ENCODE measurements at regions not wholly inside any gene's neighbourhood (a gene's known extent, or its start where the extent isn't known, plus 50 kb on each side); places are given as distances from the start of the nearest gene placed in this dataset.

- H3K27me3 ChIP-seq (ENCODE audit: insufficient read depth, low read depth) = peaks cover 47% of the 10 kb centered on the region
- CTCF ChIA-PET = no interaction called here
- no peak overlapping the region for H2AFZ ChIP-seq
- no TSS peak for BruUV-seq (replicated peaks)
- intact Hi-C loops (cut with micrococcal nuclease; ENCODE audit: unreplicated experiment) = no loop called here
- no peak for TF ChIP-seq CTCF (conservative IDR thresholded peaks at IDR 0.05)
- TF ChIP-seq EZH2 (IDR thresholded peaks at IDR 0.05; ENCODE audit: low read depth) = no peak
- no peak for DNase-seq
- POLR2A ChIA-PET (ENCODE audit: unreplicated experiment) = no interaction called here
- no peaks in the 10 kb centered on the region for H3K9me2 ChIP-seq (ENCODE audit: insufficient read depth)
- H3K4me2 ChIP-seq = no peak overlapping the region
- no peaks in the 10 kb centered on the region for H3K4me1 ChIP-seq (replicated peaks; ENCODE audit: insufficient read depth)
- H3K27ac ChIP-seq = no peak overlapping the region
- H3F3A ChIP-seq (ENCODE audit: insufficient read depth, low read depth) = no peaks in the 10 kb centered on the region
- no peak overlapping the region for H3K4me3 ChIP-seq
- H4K20me1 ChIP-seq (ENCODE audit: insufficient read depth) = no peaks in the 10 kb centered on the region
- no peaks in the 10 kb centered on the region for H3K36me3 ChIP-seq (ENCODE audit: low read depth)
- no peaks in the 10 kb centered on the region for H3K9me3 ChIP-seq (ENCODE audit: insufficient read depth, low read depth)
- H3K79me2 ChIP-seq (ENCODE audit: low read depth) = no peaks in the 10 kb centered on the region
Observed at GRCh38 chr2:176985871-176986270, 226.7 kb upstream of the HNRNPA3 start.

- H2AFZ ChIP-seq = no peak overlapping the region
- no peak overlapping the region for H3K4me2 ChIP-seq
- H3K4me1 ChIP-seq (replicated peaks; ENCODE audit: insufficient read depth) = no peaks in the 10 kb centered on the region
- no peak for DNase-seq
- no TSS peak for BruUV-seq (replicated peaks)
- H3F3A ChIP-seq (ENCODE audit: insufficient read depth, low read depth) = no peaks in the 10 kb centered on the region
- POLR2A ChIA-PET (ENCODE audit: unreplicated experiment) = no interaction called here
- intact Hi-C loops (cut with micrococcal nuclease; ENCODE audit: unreplicated experiment) = no loop called here
- CTCF ChIA-PET = no interaction called here
- no peaks in the 10 kb centered on the region for H3K36me3 ChIP-seq (ENCODE audit: low read depth)
- H4K20me1 ChIP-seq (ENCODE audit: insufficient read depth) = no peaks in the 10 kb centered on the region
- no peak overlapping the region for H3K4me3 ChIP-seq
- no peaks in the 10 kb centered on the region for H3K9me2 ChIP-seq (ENCODE audit: insufficient read depth)
- H3K27me3 ChIP-seq (ENCODE audit: insufficient read depth, low read depth) = peaks cover 50% of the 10 kb centered on the region
- TF ChIP-seq EZH2 (IDR thresholded peaks at IDR 0.05; ENCODE audit: low read depth) (no peak), CTCF (conservative IDR thresholded peaks at IDR 0.05) (no peak)
- H3K79me2 ChIP-seq (ENCODE audit: low read depth) = no peaks in the 10 kb centered on the region
- H3K27ac ChIP-seq = no peak overlapping the region
- no peaks in the 10 kb centered on the region for H3K9me3 ChIP-seq (ENCODE audit: insufficient read depth, low read depth)
Observed at GRCh38 chr2:176986487-176986886, 226.1 kb upstream of the HNRNPA3 start.

- CTCF ChIA-PET = no interaction called here
- Histone ChIP-seq H4K20me1 (ENCODE audit: insufficient read depth) (no peaks in the 10 kb centered on the region), H3K36me3 (ENCODE audit: low read depth) (no peaks in the 10 kb centered on the region), H3K27me3 (ENCODE audit: insufficient read depth, low read depth) (peaks cover 44% of the 10 kb centered on the region), H3K9me3 (ENCODE audit: insufficient read depth, low read depth) (no peaks in the 10 kb centered on the region), H3K4me1 (replicated peaks; ENCODE audit: insufficient read depth) (no peaks in the 10 kb centered on the region), H3F3A (ENCODE audit: insufficient read depth, low read depth) (no peaks in the 10 kb centered on the region), H3K79me2 (ENCODE audit: low read depth) (no peaks in the 10 kb centered on the region), H3K4me3 (no peak overlapping the region), H3K27ac (no peak overlapping the region), H2AFZ (no peak overlapping the region), H3K4me2 (no peak overlapping the region), H3K9me2 (ENCODE audit: insufficient read depth) (no peaks in the 10 kb centered on the region)
- TF ChIP-seq CTCF (conservative IDR thresholded peaks at IDR 0.05) (no peak), EZH2 (IDR thresholded peaks at IDR 0.05; ENCODE audit: low read depth) (no peak)
- no TSS peak for BruUV-seq (replicated peaks)
- no peak for DNase-seq
- POLR2A ChIA-PET (ENCODE audit: unreplicated experiment) = no interaction called here
- intact Hi-C loops (cut with micrococcal nuclease; ENCODE audit: unreplicated experiment) = no loop called here
Observed at GRCh38 chr2:176991411-176991810, 221.2 kb upstream of the HNRNPA3 start.

All from PC-9 (cell line).